ENCODE measurements at regions not wholly inside any gene's neighbourhood (a gene's known extent, or its start where the extent isn't known, plus 50 kb on each side); places are given as distances from the start of the nearest gene placed in this dataset.

- H3K4me1 ChIP-seq (ENCODE audit: control insufficient read depth, low read depth, low read length), result no peaks in the 10 kb centered on the region
- no peak overlapping the region for H3K4me3 ChIP-seq (ENCODE audit: low read length)
- no peaks in the 10 kb centered on the region for H3K36me3 ChIP-seq (ENCODE audit: control insufficient read depth, low read depth, low read length)
- H3K9me3 ChIP-seq (ENCODE audit: control insufficient read depth, low read depth, low read length), result no peaks in the 10 kb centered on the region
- no peak overlapping the region for H3K9ac ChIP-seq (ENCODE audit: low read length)
- H3K27me3 ChIP-seq (ENCODE audit: control insufficient read depth, insufficient read depth, low read length), result no peaks in the 10 kb centered on the region
- H3K27ac ChIP-seq (ENCODE audit: low read length), result no peak overlapping the region
These were observed 231.9 kb upstream of the SIX2 start for GRCh38 chr2:45241061-45241561.

GRCh38 chr2:45237850-45238542, 228.7 kb upstream of the SIX2 start:
- Histone ChIP-seq H3K36me3 (ENCODE audit: control insufficient read depth, low read depth, low read length) (no peaks in the 10 kb centered on the region), H3K27me3 (ENCODE audit: control insufficient read depth, insufficient read depth, low read length) (no peaks in the 10 kb centered on the region), H3K4me1 (ENCODE audit: control insufficient read depth, low read depth, low read length) (no peaks in the 10 kb centered on the region), H3K9ac (ENCODE audit: low read length) (no peak overlapping the region), H3K9me3 (ENCODE audit: control insufficient read depth, low read depth, low read length) (no peaks in the 10 kb centered on the region), H3K4me3 (ENCODE audit: low read length) (no peak overlapping the region), H3K27ac (ENCODE audit: low read length) (no peak overlapping the region)

- Histone ChIP-seq H3K27ac (ENCODE audit: low read length) (no peak overlapping the region), H3K9ac (ENCODE audit: low read length) (no peak overlapping the region), H3K27me3 (ENCODE audit: control insufficient read depth, insufficient read depth, low read length) (no peaks in the 10 kb centered on the region), H3K4me1 (ENCODE audit: control insufficient read depth, low read depth, low read length) (no peaks in the 10 kb centered on the region), H3K9me3 (ENCODE audit: control insufficient read depth, low read depth, low read length) (no peaks in the 10 kb centered on the region), H3K36me3 (ENCODE audit: control insufficient read depth, low read depth, low read length) (no peaks in the 10 kb centered on the region), H3K4me3 (ENCODE audit: low read length) (no peak overlapping the region)
These were observed 227.9 kb upstream of the SIX2 start for GRCh38 chr2:45237128-45237527.

- H3K27me3 ChIP-seq (ENCODE audit: control insufficient read depth, insufficient read depth, low read length), result no peaks in the 10 kb centered on the region
- H3K9ac ChIP-seq (ENCODE audit: low read length), result no peak overlapping the region
- H3K36me3 ChIP-seq (ENCODE audit: control insufficient read depth, low read depth, low read length), result no peaks in the 10 kb centered on the region
- H3K9me3 ChIP-seq (ENCODE audit: control insufficient read depth, low read depth, low read length), result no peaks in the 10 kb centered on the region
- H3K27ac ChIP-seq (ENCODE audit: low read length), result no peak overlapping the region
- no peak overlapping the region for H3K4me3 ChIP-seq (ENCODE audit: low read length)
- H3K4me1 ChIP-seq (ENCODE audit: control insufficient read depth, low read depth, low read length), result no peaks in the 10 kb centered on the region
These were observed 227.0 kb upstream of the SIX2 start for GRCh38 chr2:45236268-45236667.

GRCh38 chr2:45233301-45233700, 224.0 kb upstream of the SIX2 start:
- Histone ChIP-seq H3K36me3 (ENCODE audit: control insufficient read depth, low read depth, low read length) (no peaks in the 10 kb centered on the region), H3K9ac (ENCODE audit: low read length) (no peak overlapping the region), H3K27me3 (ENCODE audit: control insufficient read depth, insufficient read depth, low read length) (no peaks in the 10 kb centered on the region), H3K9me3 (ENCODE audit: control insufficient read depth, low read depth, low read length) (no peaks in the 10 kb centered on the region), H3K27ac (ENCODE audit: low read length) (no peak overlapping the region), H3K4me3 (ENCODE audit: low read length) (no peak overlapping the region), H3K4me1 (ENCODE audit: control insufficient read depth, low read depth, low read length) (no peaks in the 10 kb centered on the region)

- Histone ChIP-seq H3K4me3 (ENCODE audit: low read length) (no peak overlapping the region), H3K27ac (ENCODE audit: low read length) (no peak overlapping the region), H3K4me1 (ENCODE audit: control insufficient read depth, low read depth, low read length) (no peaks in the 10 kb centered on the region), H3K27me3 (ENCODE audit: control insufficient read depth, insufficient read depth, low read length) (no peaks in the 10 kb centered on the region), H3K36me3 (ENCODE audit: control insufficient read depth, low read depth, low read length) (no peaks in the 10 kb centered on the region), H3K9ac (ENCODE audit: low read length) (no peak overlapping the region), H3K9me3 (ENCODE audit: control insufficient read depth, low read depth, low read length) (no peaks in the 10 kb centered on the region)
These were observed 223.6 kb upstream of the SIX2 start for GRCh38 chr2:45232818-45233217.

- no peaks in the 10 kb centered on the region for H3K9me3 ChIP-seq (ENCODE audit: control insufficient read depth, low read depth, low read length)
- H3K27me3 ChIP-seq (ENCODE audit: control insufficient read depth, insufficient read depth, low read length), result no peaks in the 10 kb centered on the region
- no peak overlapping the region for H3K27ac ChIP-seq (ENCODE audit: low read length)
- H3K9ac ChIP-seq (ENCODE audit: low read length), result no peak overlapping the region
- no peaks in the 10 kb centered on the region for H3K36me3 ChIP-seq (ENCODE audit: control insufficient read depth, low read depth, low read length)
- no peaks in the 10 kb centered on the region for H3K4me1 ChIP-seq (ENCODE audit: control insufficient read depth, low read depth, low read length)
- H3K4me3 ChIP-seq (ENCODE audit: low read length), result no peak overlapping the region
These were observed 220.2 kb upstream of the SIX2 start for GRCh38 chr2:45229411-45229810.

GRCh38 chr2:45227347-45227746, 218.1 kb upstream of the SIX2 start:
- Histone ChIP-seq H3K9me3 (ENCODE audit: control insufficient read depth, low read depth, low read length) (no peaks in the 10 kb centered on the region), H3K9ac (ENCODE audit: low read length) (no peak overlapping the region), H3K4me3 (ENCODE audit: low read length) (no peak overlapping the region), H3K36me3 (ENCODE audit: control insufficient read depth, low read depth, low read length) (no peaks in the 10 kb centered on the region), H3K4me1 (ENCODE audit: control insufficient read depth, low read depth, low read length) (no peaks in the 10 kb centered on the region), H3K27ac (ENCODE audit: low read length) (no peak overlapping the region), H3K27me3 (ENCODE audit: control insufficient read depth, insufficient read depth, low read length) (no peaks in the 10 kb centered on the region)

- Histone ChIP-seq H3K27ac (ENCODE audit: low read length) (no peak overlapping the region), H3K4me3 (ENCODE audit: low read length) (no peak overlapping the region), H3K27me3 (ENCODE audit: control insufficient read depth, insufficient read depth, low read length) (no peaks in the 10 kb centered on the region), H3K9me3 (ENCODE audit: control insufficient read depth, low read depth, low read length) (no peaks in the 10 kb centered on the region), H3K9ac (ENCODE audit: low read length) (no peak overlapping the region), H3K36me3 (ENCODE audit: control insufficient read depth, low read depth, low read length) (no peaks in the 10 kb centered on the region), H3K4me1 (ENCODE audit: control insufficient read depth, low read depth, low read length) (no peaks in the 10 kb centered on the region)
These were observed 215.7 kb upstream of the SIX2 start for GRCh38 chr2:45224993-45225380.

GRCh38 chr2:45224321-45224992, 215.2 kb upstream of the SIX2 start:
- no peaks in the 10 kb centered on the region for H3K9me3 ChIP-seq (ENCODE audit: control insufficient read depth, low read depth, low read length)
- H3K27ac ChIP-seq (ENCODE audit: low read length), result no peak overlapping the region

GRCh38 chr2:45223531-45223930, 214.3 kb upstream of the SIX2 start:
- Histone ChIP-seq H3K4me1 (ENCODE audit: control insufficient read depth, low read depth, low read length) (no peaks in the 10 kb centered on the region), H3K9me3 (ENCODE audit: control insufficient read depth, low read depth, low read length) (no peaks in the 10 kb centered on the region), H3K4me3 (ENCODE audit: low read length) (no peak overlapping the region), H3K27ac (ENCODE audit: low read length) (no peak overlapping the region), H3K27me3 (ENCODE audit: control insufficient read depth, insufficient read depth, low read length) (no peaks in the 10 kb centered on the region), H3K9ac (ENCODE audit: low read length) (no peak overlapping the region), H3K36me3 (ENCODE audit: control insufficient read depth, low read depth, low read length) (no peaks in the 10 kb centered on the region)

More at GRCh38 chr2:45224321-45224992, 215.2 kb upstream of the SIX2 start:
- Histone ChIP-seq H3K4me1 (ENCODE audit: control insufficient read depth, low read depth, low read length) (no peaks in the 10 kb centered on the region), H3K4me3 (ENCODE audit: low read length) (no peak overlapping the region), H3K27me3 (ENCODE audit: control insufficient read depth, insufficient read depth, low read length) (no peaks in the 10 kb centered on the region), H3K36me3 (ENCODE audit: control insufficient read depth, low read depth, low read length) (no peaks in the 10 kb centered on the region), H3K9ac (ENCODE audit: low read length) (no peak overlapping the region)

- Histone ChIP-seq H3K4me1 (ENCODE audit: control insufficient read depth, low read depth, low read length) (no peaks in the 10 kb centered on the region), H3K27ac (ENCODE audit: low read length) (no peak overlapping the region), H3K4me3 (ENCODE audit: low read length) (no peak overlapping the region), H3K9me3 (ENCODE audit: control insufficient read depth, low read depth, low read length) (no peaks in the 10 kb centered on the region), H3K36me3 (ENCODE audit: control insufficient read depth, low read depth, low read length) (no peaks in the 10 kb centered on the region), H3K9ac (ENCODE audit: low read length) (no peak overlapping the region), H3K27me3 (ENCODE audit: control insufficient read depth, insufficient read depth, low read length) (no peaks in the 10 kb centered on the region)
These were observed 211.0 kb upstream of the SIX2 start for GRCh38 chr2:45220227-45220626.
